Spleen (tissue), 7 donors: ENCODE measurements at regions not wholly inside any gene's neighbourhood (a gene's known extent, or its start where the extent isn't known, plus 50 kb on each side); places are given as distances from the start of the nearest gene placed in this dataset.

Experiments used
- POLR2A ChIP-seq, 3 donors: fragments of 450-650 bp; IDR thresholded peaks; one replicate each; pipeline ENCODE4 v1.5.1; 2017; ENCODE audit warnings: antibody characterized with exemption in 3 of 3, mild to moderate bottlenecking in 1 of 3
- TF ChIP-seq, protein P1 (sequence below), 11 experiments: fragments of 200-600 bp in 7 of 11; fragments of 450-650 bp in 4 of 11; sonication (generic) in 4 of 11; IDR thresholded peaks in 8 of 11; conservative IDR thresholded peaks in 3 of 11; 1 replicate in 7 of 11; 2 replicates in 4 of 11; pipeline versions ENCODE4 v1.4.0 to v1.8.0; 2016 to 2021; ENCODE audit warnings: antibody characterized with exemption in 11 of 11, inconsistent platforms in 4 of 11, mild to moderate bottlenecking in 1 of 11
- donor health status: DM: no; HTN: no; CAD: no; lungs with moderate emphysema.
- donor health status: DM: no; HTN: no; CAD: no.
- donor health status: DM: no; HTN: no; CAD: no.

DNA sequence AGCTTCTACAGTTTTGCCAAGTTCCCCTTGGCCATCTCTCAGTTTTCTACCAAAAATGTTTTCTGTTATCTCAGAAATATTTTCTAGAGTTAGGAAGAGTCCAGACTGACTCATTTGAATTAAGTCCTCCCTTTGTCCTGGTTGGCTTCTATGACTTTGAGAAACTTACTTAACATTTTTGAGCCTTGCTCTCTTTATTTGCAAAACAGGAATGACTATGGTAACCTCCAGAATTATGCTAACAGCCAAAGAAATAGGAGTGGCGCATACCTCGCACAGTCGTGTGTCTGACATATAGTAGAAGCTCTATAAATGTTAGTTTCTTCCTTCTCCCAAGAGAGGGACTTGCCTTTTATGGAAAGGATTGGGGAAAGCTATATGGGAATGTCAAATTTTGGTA lies 841.1 kb downstream of the TSN start:
- TF ChIP-seq, protein P1, sequence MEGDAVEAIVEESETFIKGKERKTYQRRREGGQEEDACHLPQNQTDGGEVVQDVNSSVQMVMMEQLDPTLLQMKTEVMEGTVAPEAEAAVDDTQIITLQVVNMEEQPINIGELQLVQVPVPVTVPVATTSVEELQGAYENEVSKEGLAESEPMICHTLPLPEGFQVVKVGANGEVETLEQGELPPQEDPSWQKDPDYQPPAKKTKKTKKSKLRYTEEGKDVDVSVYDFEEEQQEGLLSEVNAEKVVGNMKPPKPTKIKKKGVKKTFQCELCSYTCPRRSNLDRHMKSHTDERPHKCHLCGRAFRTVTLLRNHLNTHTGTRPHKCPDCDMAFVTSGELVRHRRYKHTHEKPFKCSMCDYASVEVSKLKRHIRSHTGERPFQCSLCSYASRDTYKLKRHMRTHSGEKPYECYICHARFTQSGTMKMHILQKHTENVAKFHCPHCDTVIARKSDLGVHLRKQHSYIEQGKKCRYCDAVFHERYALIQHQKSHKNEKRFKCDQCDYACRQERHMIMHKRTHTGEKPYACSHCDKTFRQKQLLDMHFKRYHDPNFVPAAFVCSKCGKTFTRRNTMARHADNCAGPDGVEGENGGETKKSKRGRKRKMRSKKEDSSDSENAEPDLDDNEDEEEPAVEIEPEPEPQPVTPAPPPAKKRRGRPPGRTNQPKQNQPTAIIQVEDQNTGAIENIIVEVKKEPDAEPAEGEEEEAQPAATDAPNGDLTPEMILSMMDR (IDR thresholded peaks at IDR 0.05 in 8 of 11, conservative IDR thresholded peaks at IDR 0.05 in 3 of 11), result no peak
- TF ChIP-seq POLR2A (IDR thresholded peaks at IDR 0.05), result no peak
